Progenitor cell of endocrine pancreas (in vitro differentiated cells): ENCODE measurements at regions not wholly inside any gene's neighbourhood (a gene's known extent, or its start where the extent isn't known, plus 50 kb on each side); places are given as distances from the start of the nearest gene placed in this dataset.

Experiments
- DNase-seq: peaks from one replicate; pipeline ENCODE4 v3.0.0; 2021; ENCODE audit warnings: low spot score; ENCODE audit not compliant: unreplicated experiment
- H3K27ac Mint-ChIP-seq: 2 replicates; pipeline ENCODE4 v1.8.0; 2021; ENCODE audit warnings: mild to moderate bottlenecking, moderate library complexity, mixed read lengths
- H3K27me3 Mint-ChIP-seq: 2 replicates; pipeline ENCODE4 v1.8.0; 2021; ENCODE audit warnings: mixed read lengths
- H3K36me3 Mint-ChIP-seq: 2 replicates; pipeline ENCODE4 v1.8.0; 2022; ENCODE audit warnings: mixed read lengths; ENCODE audit not compliant: insufficient read depth
- H3K4me1 Mint-ChIP-seq: 2 replicates; pipeline ENCODE4 v1.8.0; 2021; ENCODE audit warnings: low read depth, mixed read lengths
- H3K4me3 Mint-ChIP-seq: 2 replicates; pipeline ENCODE4 v1.8.0; 2021; ENCODE audit warnings: low read depth, mild to moderate bottlenecking, moderate library complexity, mixed read lengths
- H3K9me3 Mint-ChIP-seq: 2 replicates; pipeline ENCODE4 v1.8.0; 2021; ENCODE audit warnings: low read depth, mixed read lengths
- CTCF ChIP-seq: fragments of 200-600 bp; sonication (generic); IDR thresholded peaks from one replicate; pipeline ENCODE4 v1.5.0; 2021; ENCODE audit warnings: antibody characterized with exemption, mild to moderate bottlenecking; ENCODE audit not compliant: unreplicated experiment

GRCh38 chr4:10267066-10267465, 150.5 kb upstream of the WDR1 start:
- Mint-ChIP-seq H3K27ac (no peak overlapping the region), H3K4me3 (no peak overlapping the region), H3K36me3 (no peaks in the 10 kb centered on the region), H3K27me3 (no peaks in the 10 kb centered on the region), H3K4me1 (no peaks in the 10 kb centered on the region), H3K9me3 (no peaks in the 10 kb centered on the region)
- DNase-seq: no peak
- no peak for TF ChIP-seq CTCF

- TF ChIP-seq CTCF: no peak
- H3K9me3 Mint-ChIP-seq: no peaks in the 10 kb centered on the region
- no peak for DNase-seq
- no peaks in the 10 kb centered on the region for H3K4me1 Mint-ChIP-seq
- H3K27ac Mint-ChIP-seq: no peak overlapping the region
- H3K27me3 Mint-ChIP-seq: peaks cover 17% of the 10 kb centered on the region
- H3K4me3 Mint-ChIP-seq: no peak overlapping the region
- no peaks in the 10 kb centered on the region for H3K36me3 Mint-ChIP-seq
Measured at GRCh38 chr4:10260777-10261176, 144.2 kb upstream of the WDR1 start.

- Mint-ChIP-seq H3K27ac (no peak overlapping the region), H3K4me1 (no peaks in the 10 kb centered on the region), H3K27me3 (peaks cover 17% of the 10 kb centered on the region), H3K36me3 (no peaks in the 10 kb centered on the region), H3K9me3 (no peaks in the 10 kb centered on the region), H3K4me3 (no peak overlapping the region)
- no peak for TF ChIP-seq CTCF
- DNase-seq: no peak
Measured at GRCh38 chr4:10259976-10260375, 143.4 kb upstream of the WDR1 start.

GRCh38 chr4:10256203-10256602, 139.6 kb upstream of the WDR1 start:
- H3K4me1 Mint-ChIP-seq: no peaks in the 10 kb centered on the region
- no peaks in the 10 kb centered on the region for H3K9me3 Mint-ChIP-seq
- H3K27ac Mint-ChIP-seq: no peak overlapping the region
- no peaks in the 10 kb centered on the region for H3K36me3 Mint-ChIP-seq
- H3K4me3 Mint-ChIP-seq: no peak overlapping the region
- DNase-seq: no peak
- peaks cover 11% of the 10 kb centered on the region for H3K27me3 Mint-ChIP-seq
- TF ChIP-seq CTCF: no peak

- no peaks in the 10 kb centered on the region for H3K36me3 Mint-ChIP-seq
- no peaks in the 10 kb centered on the region for H3K9me3 Mint-ChIP-seq
- no peaks in the 10 kb centered on the region for H3K4me1 Mint-ChIP-seq
- DNase-seq: no peak
- H3K4me3 Mint-ChIP-seq: no peak overlapping the region
- no peak for TF ChIP-seq CTCF
- H3K27me3 Mint-ChIP-seq: peaks cover 16% of the 10 kb centered on the region
- H3K27ac Mint-ChIP-seq: no peak overlapping the region
Measured at GRCh38 chr4:10253765-10254164, 137.2 kb upstream of the WDR1 start.

GRCh38 chr4:10245751-10246150, 129.2 kb upstream of the WDR1 start:
- TF ChIP-seq CTCF: no peak
- no peaks in the 10 kb centered on the region for H3K9me3 Mint-ChIP-seq

More at GRCh38 chr4:10245751-10246150, 129.2 kb upstream of the WDR1 start:
- Mint-ChIP-seq H3K4me3 (no peak overlapping the region), H3K36me3 (no peaks in the 10 kb centered on the region), H3K27me3 (peaks cover 21% of the 10 kb centered on the region), H3K27ac (no peak overlapping the region), H3K4me1 (no peaks in the 10 kb centered on the region)
- no peak for DNase-seq
